Chondrocyte (in vitro differentiated cells): ENCODE measurements at regions not wholly inside any gene's neighbourhood (a gene's known extent, or its start where the extent isn't known, plus 50 kb on each side); places are given as distances from the start of the nearest gene placed in this dataset.

Source experiments
- DNase-seq: peaks from one replicate; pipeline ENCODE4 v3.0.0; 2021; ENCODE audit warnings: mixed read lengths, low spot score
- H3K27ac Mint-ChIP-seq: one replicate; pipeline ENCODE4 v1.8.0; 2021; ENCODE audit warnings: mild to moderate bottlenecking, moderate library complexity, mixed read lengths; ENCODE audit not compliant: unreplicated experiment
- H3K27me3 Mint-ChIP-seq: 2 replicates; pipeline ENCODE4 v1.8.0; 2021; ENCODE audit warnings: low read depth, mixed read lengths
- H3K36me3 Mint-ChIP-seq: 2 replicates; pipeline ENCODE4 v1.8.0; 2021; ENCODE audit warnings: low read depth, mixed read lengths
- H3K4me1 Mint-ChIP-seq: 2 replicates; pipeline ENCODE4 v1.8.0; 2021; ENCODE audit warnings: low read depth, mild to moderate bottlenecking, mixed read lengths
- H3K4me3 Mint-ChIP-seq: one replicate; pipeline ENCODE4 v1.8.0; 2021; ENCODE audit warnings: mild to moderate bottlenecking, moderate library complexity, mixed read lengths; ENCODE audit not compliant: unreplicated experiment
- H3K9me3 Mint-ChIP-seq: 2 replicates; pipeline ENCODE4 v1.8.0; 2021; ENCODE audit warnings: low read depth, mixed read lengths
- CTCF ChIP-seq: fragments of 200-600 bp; sonication (generic); IDR thresholded peaks from 2 replicates; pipeline ENCODE4 v1.5.0; 2021; ENCODE audit warnings: antibody characterized with exemption, mild to moderate bottlenecking, moderate library complexity

- Mint-ChIP-seq H3K27ac (no peak overlapping the region), H3K36me3 (no peaks in the 10 kb centered on the region), H3K4me1 (peaks cover 5% of the 10 kb centered on the region), H3K27me3 (no peaks in the 10 kb centered on the region), H3K4me3 (no peak overlapping the region), H3K9me3 (peaks cover 5% of the 10 kb centered on the region)
- no peak for DNase-seq
- TF ChIP-seq CTCF = no peak
These were observed 419.4 kb downstream of the MTRR start for GRCh38 chr5:8288334-8288733.

- no peak overlapping the region for H3K4me3 Mint-ChIP-seq
- peaks cover 5% of the 10 kb centered on the region for H3K4me1 Mint-ChIP-seq
- no peak overlapping the region for H3K27ac Mint-ChIP-seq
- TF ChIP-seq CTCF = no peak
- no peaks in the 10 kb centered on the region for H3K36me3 Mint-ChIP-seq
- H3K27me3 Mint-ChIP-seq = no peaks in the 10 kb centered on the region
- H3K9me3 Mint-ChIP-seq = peaks cover 7% of the 10 kb centered on the region
- DNase-seq = no peak
These were observed 420.1 kb downstream of the MTRR start for GRCh38 chr5:8288897-8289516.

GRCh38 chr5:8289779-8290178, 420.8 kb downstream of the MTRR start:
- Mint-ChIP-seq H3K27me3 (no peaks in the 10 kb centered on the region), H3K36me3 (no peaks in the 10 kb centered on the region), H3K4me1 (peaks cover 5% of the 10 kb centered on the region), H3K9me3 (peaks cover 7% of the 10 kb centered on the region), H3K27ac (no peak overlapping the region), H3K4me3 (no peak overlapping the region)
- no peak for DNase-seq
- no peak for TF ChIP-seq CTCF

- no peak for DNase-seq
- Mint-ChIP-seq H3K27me3 (no peaks in the 10 kb centered on the region), H3K36me3 (no peaks in the 10 kb centered on the region), H3K4me1 (peaks cover 5% of the 10 kb centered on the region), H3K9me3 (peaks cover 7% of the 10 kb centered on the region), H3K27ac (no peak overlapping the region), H3K4me3 (no peak overlapping the region)
- TF ChIP-seq CTCF = no peak
These were observed 421.8 kb downstream of the MTRR start for GRCh38 chr5:8290721-8291120.

GRCh38 chr5:8291641-8292040, 422.7 kb downstream of the MTRR start:
- no peak for TF ChIP-seq CTCF
- Mint-ChIP-seq H3K27me3 (no peaks in the 10 kb centered on the region), H3K9me3 (peaks cover 7% of the 10 kb centered on the region), H3K36me3 (no peaks in the 10 kb centered on the region), H3K27ac (no peak overlapping the region), H3K4me1 (peaks cover 5% of the 10 kb centered on the region), H3K4me3 (no peak overlapping the region)
- no peak for DNase-seq
